NCI-H748 (cell line): ENCODE measurements at regions not wholly inside any gene's neighbourhood (a gene's known extent, or its start where the extent isn't known, plus 50 kb on each side); places are given as distances from the start of the nearest gene placed in this dataset.
"Not testable (repeated sequence)": the region's sequence is repeated elsewhere in the genome, so short reads cannot be mapped to it uniquely, and the experiment has no call there.

Experiments
- DNase-seq: peaks from one replicate; lab custom pipeline; 2025; ENCODE audit not compliant: unreplicated experiment; lab: John Stamatoyannopoulos, UW

DNA sequence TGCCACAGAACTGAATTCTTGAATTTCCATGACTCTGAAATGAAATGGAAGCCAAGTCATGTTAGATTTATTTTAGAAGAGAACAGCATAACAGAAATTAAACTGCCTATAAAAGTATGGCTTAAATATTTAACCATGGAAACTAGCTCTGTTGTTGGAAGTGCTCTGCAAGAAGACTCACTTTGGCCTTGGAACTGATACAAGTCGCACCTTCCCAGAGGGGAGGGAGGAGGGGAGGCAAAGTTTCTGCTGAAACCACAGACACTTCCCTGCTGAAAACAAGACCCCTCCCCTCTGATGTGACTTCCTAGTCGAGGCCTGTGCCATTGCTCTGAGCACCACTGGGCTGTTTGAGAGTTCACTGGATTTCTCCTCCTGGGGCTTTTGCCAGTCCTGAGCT, 72.1 kb downstream of the OR13A1 start:
- no peak for DNase-seq

DNA sequence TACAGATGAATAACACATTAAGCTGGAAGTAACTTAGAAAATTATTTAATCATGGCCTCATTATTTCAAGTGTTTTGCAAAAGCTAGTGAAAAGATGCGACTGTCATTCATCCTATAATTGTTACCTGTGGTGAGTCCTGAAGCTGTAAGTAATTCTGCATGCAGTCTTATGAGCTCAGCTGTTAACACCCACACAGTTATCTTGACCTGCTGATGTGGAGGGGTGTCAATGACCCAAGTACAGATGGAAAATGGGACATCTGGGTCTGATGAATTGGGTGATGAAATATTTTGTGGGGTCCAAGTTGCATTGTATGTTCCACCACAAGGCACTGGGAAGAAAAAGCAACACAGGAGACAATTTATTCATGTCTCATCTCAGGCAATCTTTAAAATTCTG, 68.9 kb downstream of the OR13A1 start:
- DNase-seq, result peak; percentile 11

DNA sequence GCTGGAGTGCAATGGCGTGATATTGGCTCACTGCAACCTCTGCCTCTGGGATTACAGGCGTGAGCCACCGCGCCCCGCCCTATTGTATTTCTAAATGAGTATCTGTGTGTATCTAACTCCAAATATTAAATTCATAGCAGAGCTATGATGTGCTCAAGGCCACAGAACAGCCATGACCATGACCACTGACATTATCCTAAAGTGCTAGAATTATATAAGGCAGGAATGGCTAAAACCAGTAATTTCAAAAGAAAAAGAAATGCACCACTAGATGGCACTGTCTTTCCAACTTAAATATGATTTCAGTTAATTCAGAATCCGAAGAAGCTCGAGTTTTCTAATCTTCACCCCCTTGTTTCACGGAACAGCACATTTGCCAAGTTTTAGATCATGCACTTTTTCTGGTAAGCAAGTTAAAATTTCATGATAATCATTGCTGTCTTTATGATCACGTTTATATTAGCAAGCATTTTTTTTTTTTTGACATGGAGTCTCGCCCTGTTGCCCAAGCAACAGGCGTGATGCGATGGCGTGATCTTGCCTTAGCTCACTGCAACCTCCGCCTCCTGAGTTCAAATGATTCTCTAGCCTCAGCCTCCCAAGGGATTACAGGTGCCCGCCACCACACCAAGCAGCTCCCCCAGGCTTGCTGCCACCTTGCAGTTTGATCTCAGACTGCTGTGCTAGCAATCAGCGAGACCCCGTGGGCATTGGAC, 65.3 kb downstream of the OR13A1 start:
- peak; percentile 79 for DNase-seq

DNA sequence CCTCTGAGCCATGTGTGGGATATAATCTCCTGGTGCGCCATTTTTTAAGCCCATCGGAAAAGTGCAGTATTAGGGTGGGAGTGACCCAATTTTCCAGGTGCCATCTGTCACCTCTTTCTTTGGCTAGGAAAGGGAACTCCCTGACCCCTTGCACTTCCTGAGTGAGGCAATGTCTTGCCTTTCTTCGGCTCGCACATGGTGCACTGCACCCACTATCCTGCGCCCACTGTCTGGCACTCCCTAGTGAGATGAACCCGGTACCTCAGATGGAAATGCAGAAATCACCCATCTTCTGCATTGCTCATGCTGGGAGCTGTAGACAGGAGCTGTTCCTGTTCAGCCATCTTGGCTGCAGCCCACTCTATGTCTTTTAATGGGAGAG, 64.7 kb downstream of the OR13A1 start:
- not testable (repeated sequence) for DNase-seq
